CD4-positive, alpha-beta T cell (primary cell): ENCODE measurements at regions not wholly inside any gene's neighbourhood (a gene's known extent, or its start where the extent isn't known, plus 50 kb on each side); places are given as distances from the start of the nearest gene placed in this dataset.

ENCODE experiments used
- ATAC-seq: fragments of 200-7000 bp; cut with Tn5 transposase; one replicate; pipeline ENCODE4 v1.10.0; 2022; ENCODE audit warnings: mild to moderate bottlenecking; ENCODE audit not compliant: poor library complexity
- CTCF ChIA-PET: fragments of 350-600 bp; sonication (Branson Sonifier 250); formaldehyde crosslinking; loops from one replicate; lab custom pipeline; 2021; ENCODE audit warnings: antibody characterized with exemption, inconsistent platforms; lab: Charles Lee
- POLR2A ChIA-PET: fragments of 350-600 bp; sonication (Branson Sonifier 250); formaldehyde crosslinking; loops from one replicate; lab custom pipeline; 2021; ENCODE audit warnings: antibody characterized with exemption, inconsistent platforms; lab: Charles Lee
- DNase-seq, 14 experiments: peaks; one replicate each; pipeline ENCODE4 v3.0.0-alpha.2; 2013 to 2020; ENCODE audit warnings: mixed read lengths in 2 of 14
- H3K27ac ChIP-seq, 2 donors: one replicate each; pipeline versions ENCODE4 v1.5.1 to v1.7.0; 2013; ENCODE audit warnings: low read length in 2 of 2, low read depth in 1 of 2, mild to moderate bottlenecking in 1 of 2
- H3K27me3 ChIP-seq, 2 experiments: 1 replicate in 1 of 2; 2 replicates in 1 of 2; pipeline versions ENCODE4 v1.6.1 to v1.7.0; 2013; ENCODE audit warnings: low read length in 2 of 2, control low read depth in 1 of 2, mild to moderate bottlenecking in 1 of 2, moderate library complexity in 1 of 2; ENCODE audit not compliant: insufficient read depth in 2 of 2, control insufficient read depth in 1 of 2
- H3K36me3 ChIP-seq: one replicate; pipeline ENCODE4 v1.6.1; 2013; ENCODE audit warnings: low read length, control low read depth; ENCODE audit not compliant: insufficient read depth
- H3K4me1 ChIP-seq: one replicate; pipeline ENCODE4 v1.6.1; 2013; ENCODE audit warnings: low read length, control low read depth; ENCODE audit not compliant: insufficient read depth
- H3K4me3 ChIP-seq: one replicate; pipeline ENCODE4 v1.5.1; 2013; ENCODE audit warnings: mild to moderate bottlenecking, low read length, moderate library complexity
- H3K9me3 ChIP-seq, 2 experiments: 1 replicate in 1 of 2; 2 replicates in 1 of 2; pipeline versions ENCODE4 v1.6.1 to v1.7.0; 2013; ENCODE audit warnings: low read length in 2 of 2, mild to moderate bottlenecking in 2 of 2, control low read depth in 1 of 2, moderate library complexity in 1 of 2; ENCODE audit not compliant: control insufficient read depth in 1 of 2, insufficient read depth in 1 of 2
- H3K27ac Mint-ChIP-seq: one replicate; pipeline ENCODE4 v1.8.0; 2020; ENCODE audit warnings: mixed read lengths
- H3K27me3 Mint-ChIP-seq: one replicate; pipeline ENCODE4 v1.8.0; 2021; ENCODE audit warnings: mixed read lengths
- H3K36me3 Mint-ChIP-seq: one replicate; pipeline ENCODE4 v1.8.0; 2021; ENCODE audit warnings: low read depth, mixed read lengths
- H3K4me1 Mint-ChIP-seq: one replicate; pipeline ENCODE4 v1.8.0; 2021; ENCODE audit warnings: low read depth, mixed read lengths
- H3K4me3 Mint-ChIP-seq: one replicate; pipeline ENCODE4 v1.8.0; 2020; ENCODE audit warnings: mild to moderate bottlenecking, mixed read lengths
- H3K9me3 Mint-ChIP-seq: one replicate; pipeline ENCODE4 v1.8.0; 2020; ENCODE audit warnings: mixed read lengths
- intact Hi-C, 2 experiments: fragments of 100-400 bp; cut with DNase I in 1 of 2; cut with micrococcal nuclease in 1 of 2; formaldehyde crosslinking; loops; one replicate each; pipeline versions ENCODE4 v1.15.1 to v1.9.0; 2023 to 2025; cut with DNase I, micrococcal nuclease
- TF ChIP-seq, protein P1 (sequence below): fragments of 200-600 bp; IDR thresholded peaks from one replicate; pipeline ENCODE4 v1.8.0; 2022; ENCODE audit warnings: antibody characterized with exemption, mild to moderate bottlenecking

DNA sequence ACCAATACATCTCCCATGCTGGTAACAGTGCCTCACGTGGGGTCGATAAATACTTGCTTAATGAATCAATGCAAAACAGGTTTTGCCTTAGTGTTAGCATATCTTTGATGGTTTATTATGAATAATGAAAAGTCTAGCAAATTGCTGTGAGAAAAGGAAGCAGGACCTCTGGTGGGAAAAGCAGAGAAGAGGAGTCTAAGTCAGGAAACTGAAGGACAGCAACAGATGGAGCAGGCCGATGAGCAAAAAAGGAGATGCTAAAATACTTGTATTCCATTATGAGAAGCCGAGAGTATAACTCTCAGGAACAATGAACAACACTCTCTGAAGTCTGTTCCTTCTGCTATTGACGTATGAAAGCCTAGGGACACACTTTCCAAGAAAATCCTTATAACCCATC lies 555.2 kb upstream of the KLHL29 start:
- Histone ChIP-seq H3K36me3 (no peaks in the 10 kb centered on the region), H3K4me1 (no peaks in the 10 kb centered on the region), H3K9me3 (peaks cover 0 to 10% of the 10 kb centered on the region in 2 experiments), H3K4me3 (no peak overlapping the region), H3K27me3 (no peaks in the 10 kb centered on the region), H3K27ac (no peak overlapping the region)
- POLR2A ChIA-PET = no interaction called here
- H3K9me3 Mint-ChIP-seq = no peaks in the 10 kb centered on the region
- ATAC-seq (no peak), DNase-seq (no peak)
- H3K4me3 Mint-ChIP-seq = no peak overlapping the region
- CTCF ChIA-PET = no interaction called here
- no peaks in the 10 kb centered on the region for H3K27me3 Mint-ChIP-seq
- H3K27ac Mint-ChIP-seq = no peak overlapping the region
- TF ChIP-seq, protein P1, sequence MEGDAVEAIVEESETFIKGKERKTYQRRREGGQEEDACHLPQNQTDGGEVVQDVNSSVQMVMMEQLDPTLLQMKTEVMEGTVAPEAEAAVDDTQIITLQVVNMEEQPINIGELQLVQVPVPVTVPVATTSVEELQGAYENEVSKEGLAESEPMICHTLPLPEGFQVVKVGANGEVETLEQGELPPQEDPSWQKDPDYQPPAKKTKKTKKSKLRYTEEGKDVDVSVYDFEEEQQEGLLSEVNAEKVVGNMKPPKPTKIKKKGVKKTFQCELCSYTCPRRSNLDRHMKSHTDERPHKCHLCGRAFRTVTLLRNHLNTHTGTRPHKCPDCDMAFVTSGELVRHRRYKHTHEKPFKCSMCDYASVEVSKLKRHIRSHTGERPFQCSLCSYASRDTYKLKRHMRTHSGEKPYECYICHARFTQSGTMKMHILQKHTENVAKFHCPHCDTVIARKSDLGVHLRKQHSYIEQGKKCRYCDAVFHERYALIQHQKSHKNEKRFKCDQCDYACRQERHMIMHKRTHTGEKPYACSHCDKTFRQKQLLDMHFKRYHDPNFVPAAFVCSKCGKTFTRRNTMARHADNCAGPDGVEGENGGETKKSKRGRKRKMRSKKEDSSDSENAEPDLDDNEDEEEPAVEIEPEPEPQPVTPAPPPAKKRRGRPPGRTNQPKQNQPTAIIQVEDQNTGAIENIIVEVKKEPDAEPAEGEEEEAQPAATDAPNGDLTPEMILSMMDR = no peak
- intact Hi-C loops = no loop called here
- no peaks in the 10 kb centered on the region for H3K36me3 Mint-ChIP-seq
- H3K4me1 Mint-ChIP-seq = no peaks in the 10 kb centered on the region

DNA sequence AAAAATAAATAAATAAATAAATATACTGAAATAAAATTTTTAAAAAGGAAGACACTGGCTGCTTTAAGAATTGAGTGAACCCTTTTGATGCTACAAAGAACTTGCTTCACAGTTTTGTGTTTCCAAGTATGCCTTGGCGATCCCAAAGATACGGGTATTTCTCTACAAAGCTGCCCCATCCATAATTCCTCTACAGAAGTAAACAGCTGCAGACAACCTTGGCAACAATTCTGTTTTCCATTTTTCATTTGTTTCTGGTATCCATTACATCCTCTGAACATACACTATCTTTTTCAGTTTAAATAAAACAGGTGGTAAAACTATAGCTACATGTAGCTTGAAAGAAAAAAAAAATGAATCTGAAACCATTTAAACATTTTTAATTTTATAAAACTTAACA lies 552.8 kb upstream of the KLHL29 start:
- no peaks in the 10 kb centered on the region for H3K27me3 ChIP-seq
- no peak for ATAC-seq
- Mint-ChIP-seq H3K4me3 (no peak overlapping the region), H3K27me3 (no peaks in the 10 kb centered on the region), H3K36me3 (no peaks in the 10 kb centered on the region), H3K27ac (no peak overlapping the region), H3K9me3 (no peaks in the 10 kb centered on the region), H3K4me1 (no peaks in the 10 kb centered on the region)
- H3K36me3 ChIP-seq = no peaks in the 10 kb centered on the region
- CTCF ChIA-PET = no interaction called here
- no peaks in the 10 kb centered on the region for H3K4me1 ChIP-seq
- H3K9me3 ChIP-seq = peaks cover 0 to 4% of the 10 kb centered on the region in 2 experiments
- H3K27ac ChIP-seq = no peak overlapping the region
- intact Hi-C loops = no loop called here
- POLR2A ChIA-PET = no interaction called here
- no peak overlapping the region for H3K4me3 ChIP-seq
- TF ChIP-seq, protein P1 = no peak
- DNase-seq = no peak

DNA sequence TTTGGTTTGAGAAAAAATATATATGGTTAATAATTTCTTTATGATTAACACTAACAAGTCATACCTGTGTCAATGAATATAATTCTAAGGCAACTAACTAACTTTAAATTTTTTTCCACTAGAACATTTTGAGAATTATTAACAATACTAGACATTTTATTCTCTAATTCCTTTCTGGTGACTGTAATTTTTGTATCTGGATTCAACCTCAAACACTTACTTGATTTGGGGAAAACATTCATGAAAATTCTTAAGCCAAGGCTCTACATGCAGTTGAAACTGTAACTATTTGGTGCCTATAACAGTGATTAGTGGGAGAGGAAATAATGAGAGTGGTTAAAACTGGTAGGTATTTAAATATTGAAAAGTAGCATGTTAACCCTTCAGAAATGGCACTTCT lies 546.5 kb upstream of the KLHL29 start:
- Histone ChIP-seq H3K4me1 (no peaks in the 10 kb centered on the region), H3K27me3 (no peaks in the 10 kb centered on the region), H3K9me3 (no peaks in the 10 kb centered on the region), H3K27ac (no peak overlapping the region), H3K4me3 (no peak overlapping the region), H3K36me3 (no peaks in the 10 kb centered on the region)
- TF ChIP-seq, protein P1 = no peak
- Mint-ChIP-seq H3K4me1 (no peaks in the 10 kb centered on the region), H3K36me3 (no peaks in the 10 kb centered on the region), H3K4me3 (no peak overlapping the region), H3K9me3 (no peaks in the 10 kb centered on the region), H3K27ac (no peak overlapping the region), H3K27me3 (no peaks in the 10 kb centered on the region)
- CTCF ChIA-PET = interaction anchor here (0.7 kb wide), 2 partner anchors 25 to 90 kb away, joined by 3 to 4 read pairs; no protein-coding TSS in a partner anchor
- POLR2A ChIA-PET = no interaction called here
- intact Hi-C loops = no loop called here
- DNase-seq (no peak), ATAC-seq (no peak)
